ENCODE measurements at regions not wholly inside any gene's neighbourhood (a gene's known extent, or its start where the extent isn't known, plus 50 kb on each side); places are given as distances from the start of the nearest gene placed in this dataset.

- H3K36me3 Mint-ChIP-seq: no peaks in the 10 kb centered on the region
- ATAC-seq (ENCODE audit: low read depth in 2 of 2) (no peak), DNase-seq (no peak)
- no peaks in the 10 kb centered on the region for H3K4me1 Mint-ChIP-seq
- no peak overlapping the region for H3K27ac Mint-ChIP-seq
- no peaks in the 10 kb centered on the region for H3K9me3 Mint-ChIP-seq
- H3K27me3 Mint-ChIP-seq: peaks cover 0 to 6% (median 3%) of the 10 kb centered on the region in 3 donors
- H3K4me3 Mint-ChIP-seq: no peak overlapping the region
Observed at GRCh38 chr4:152247271-152247975, 288.5 kb downstream of the FBXW7 start.

GRCh38 chr4:152246659-152247058 is 289.2 kb downstream of the FBXW7 start:
- H3K27ac Mint-ChIP-seq: no peak overlapping the region
- H3K36me3 Mint-ChIP-seq: no peaks in the 10 kb centered on the region
- H3K27me3 Mint-ChIP-seq: peaks cover 0 to 6% (median 3%) of the 10 kb centered on the region in 3 donors
- no peaks in the 10 kb centered on the region for H3K9me3 Mint-ChIP-seq
- DNase-seq (no peak), ATAC-seq (ENCODE audit: low read depth in 2 of 2) (no peak)
- H3K4me3 Mint-ChIP-seq: no peak overlapping the region
- H3K4me1 Mint-ChIP-seq: no peaks in the 10 kb centered on the region

- peaks cover 0 to 6% (median 3%) of the 10 kb centered on the region in 3 donors for H3K27me3 Mint-ChIP-seq
- no peak overlapping the region for H3K27ac Mint-ChIP-seq
- H3K4me1 Mint-ChIP-seq: no peaks in the 10 kb centered on the region
- no peaks in the 10 kb centered on the region for H3K9me3 Mint-ChIP-seq
- DNase-seq (no peak), ATAC-seq (ENCODE audit: low read depth in 2 of 2) (no peak)
- no peaks in the 10 kb centered on the region for H3K36me3 Mint-ChIP-seq
- no peak overlapping the region for H3K4me3 Mint-ChIP-seq
Observed at GRCh38 chr4:152245680-152246079, 290.2 kb downstream of the FBXW7 start.

- DNase-seq (no peak), ATAC-seq (ENCODE audit: low read depth in 2 of 2) (no peak)
- Mint-ChIP-seq H3K9me3 (no peaks in the 10 kb centered on the region), H3K27me3 (peaks cover 0 to 6% (median 3%) of the 10 kb centered on the region in 3 donors), H3K36me3 (no peaks in the 10 kb centered on the region), H3K27ac (peak overlapping the region in 1 of 6 donors; percentile 86), H3K4me1 (no peaks in the 10 kb centered on the region), H3K4me3 (no peak overlapping the region)
Observed at GRCh38 chr4:152244659-152245058, 291.2 kb downstream of the FBXW7 start.

GRCh38 chr4:152243896-152244595 is 291.8 kb downstream of the FBXW7 start:
- Mint-ChIP-seq H3K36me3 (no peaks in the 10 kb centered on the region), H3K4me3 (peak overlapping the region in 1 of 8 donors; percentile 23), H3K9me3 (no peaks in the 10 kb centered on the region), H3K4me1 (no peaks in the 10 kb centered on the region), H3K27me3 (peaks cover 0 to 6% (median 3%) of the 10 kb centered on the region in 3 donors), H3K27ac (no peak overlapping the region)
- no peak for ATAC-seq (ENCODE audit: low read depth in 2 of 2)
- no peak for DNase-seq

- Mint-ChIP-seq H3K9me3 (no peaks in the 10 kb centered on the region), H3K4me1 (no peaks in the 10 kb centered on the region), H3K27ac (peak overlapping the region in 1 of 6 donors; percentile 26), H3K27me3 (peaks cover 0 to 6% (median 3%) of the 10 kb centered on the region in 3 donors), H3K4me3 (no peak overlapping the region), H3K36me3 (no peaks in the 10 kb centered on the region)
- DNase-seq (no peak), ATAC-seq (ENCODE audit: low read depth in 2 of 2) (no peak)
Observed at GRCh38 chr4:152243206-152243605, 292.7 kb downstream of the FBXW7 start.

GRCh38 chr4:152240232-152240631 is 295.7 kb downstream of the FBXW7 start:
- Mint-ChIP-seq H3K27ac (no peak overlapping the region), H3K36me3 (no peaks in the 10 kb centered on the region), H3K4me3 (no peak overlapping the region), H3K9me3 (no peaks in the 10 kb centered on the region), H3K27me3 (peaks cover 0 to 6% (median 3%) of the 10 kb centered on the region in 3 donors), H3K4me1 (no peaks in the 10 kb centered on the region)
- no peak for ATAC-seq (ENCODE audit: low read depth in 2 of 2)
- DNase-seq: no peak

- Mint-ChIP-seq H3K27ac (no peak overlapping the region), H3K4me3 (no peak overlapping the region), H3K27me3 (no peaks in the 10 kb centered on the region), H3K36me3 (no peaks in the 10 kb centered on the region), H3K4me1 (no peaks in the 10 kb centered on the region), H3K9me3 (no peaks in the 10 kb centered on the region)
- ATAC-seq (ENCODE audit: low read depth in 2 of 2): no peak
- DNase-seq: no peak
Observed at GRCh38 chr4:152239216-152239615, 296.7 kb downstream of the FBXW7 start.

GRCh38 chr4:152236519-152237056 is 299.3 kb downstream of the FBXW7 start:
- Mint-ChIP-seq H3K36me3 (no peaks in the 10 kb centered on the region), H3K4me1 (no peaks in the 10 kb centered on the region), H3K27ac (no peak overlapping the region), H3K4me3 (no peak overlapping the region), H3K9me3 (no peaks in the 10 kb centered on the region), H3K27me3 (no peaks in the 10 kb centered on the region)
- DNase-seq (no peak), ATAC-seq (ENCODE audit: low read depth in 2 of 2) (no peak)

- DNase-seq (no peak), ATAC-seq (ENCODE audit: low read depth in 2 of 2) (no peak)
- no peaks in the 10 kb centered on the region for H3K9me3 Mint-ChIP-seq
- no peaks in the 10 kb centered on the region for H3K27me3 Mint-ChIP-seq
- H3K4me3 Mint-ChIP-seq: no peak overlapping the region
- H3K4me1 Mint-ChIP-seq: no peaks in the 10 kb centered on the region
- H3K36me3 Mint-ChIP-seq: no peaks in the 10 kb centered on the region
- H3K27ac Mint-ChIP-seq: no peak overlapping the region
Observed at GRCh38 chr4:152235718-152236117, 300.2 kb downstream of the FBXW7 start.

- Mint-ChIP-seq H3K4me3 (no peak overlapping the region), H3K27me3 (no peaks in the 10 kb centered on the region), H3K36me3 (no peaks in the 10 kb centered on the region), H3K4me1 (no peaks in the 10 kb centered on the region), H3K9me3 (no peaks in the 10 kb centered on the region), H3K27ac (no peak overlapping the region)
- DNase-seq: no peak
- no peak for ATAC-seq (ENCODE audit: low read depth in 2 of 2)
Observed at GRCh38 chr4:152234571-152234970, 301.3 kb downstream of the FBXW7 start.

- DNase-seq: no peak
- H3K4me3 Mint-ChIP-seq: no peak overlapping the region
- no peaks in the 10 kb centered on the region for H3K36me3 Mint-ChIP-seq
- no peak for ATAC-seq (ENCODE audit: low read depth in 2 of 2)
- H3K9me3 Mint-ChIP-seq: no peaks in the 10 kb centered on the region
- no peak overlapping the region for H3K27ac Mint-ChIP-seq
- no peaks in the 10 kb centered on the region for H3K27me3 Mint-ChIP-seq
- no peaks in the 10 kb centered on the region for H3K4me1 Mint-ChIP-seq
Observed at GRCh38 chr4:152232271-152232670, 303.6 kb downstream of the FBXW7 start.

- Mint-ChIP-seq H3K4me3 (no peak overlapping the region), H3K4me1 (no peaks in the 10 kb centered on the region), H3K27ac (no peak overlapping the region), H3K9me3 (no peaks in the 10 kb centered on the region), H3K27me3 (no peaks in the 10 kb centered on the region), H3K36me3 (no peaks in the 10 kb centered on the region)
- no peak for ATAC-seq (ENCODE audit: low read depth in 2 of 2)
- DNase-seq: no peak
Observed at GRCh38 chr4:152229782-152230289, 306.1 kb downstream of the FBXW7 start.

- Mint-ChIP-seq H3K9me3 (no peaks in the 10 kb centered on the region), H3K27ac (no peak overlapping the region), H3K4me3 (no peak overlapping the region), H3K4me1 (no peaks in the 10 kb centered on the region), H3K27me3 (no peaks in the 10 kb centered on the region), H3K36me3 (no peaks in the 10 kb centered on the region)
- ATAC-seq (ENCODE audit: low read depth in 2 of 2) (no peak), DNase-seq (no peak)
Observed at GRCh38 chr4:152225680-152226079, 310.2 kb downstream of the FBXW7 start.
